ENCODE measurements at regions not wholly inside any gene's neighbourhood (a gene's known extent, or its start where the extent isn't known, plus 50 kb on each side); places are given as distances from the start of the nearest gene placed in this dataset.

DNA sequence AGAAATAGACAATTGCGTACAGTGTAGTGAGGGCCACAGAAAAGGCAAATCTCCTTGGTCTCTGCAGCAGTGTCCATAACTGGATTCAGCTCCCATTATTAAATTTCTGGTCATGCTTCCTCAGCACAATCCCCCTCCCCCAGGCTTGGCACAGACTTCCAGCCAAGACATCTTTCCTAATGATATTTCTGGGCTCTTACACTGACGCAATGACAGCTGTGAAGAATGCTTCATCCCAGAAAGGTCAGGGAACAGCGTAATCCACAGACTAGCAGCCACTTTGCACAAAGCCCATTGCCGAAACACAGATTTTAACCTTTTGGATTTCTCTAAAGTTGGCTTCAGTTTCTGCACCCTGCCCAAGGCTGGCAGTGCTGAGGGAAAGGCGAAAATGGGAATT, 597.6 kb upstream of the CPEB2 start:
- DNase-seq = no peak

More for the DNA sequence above, 597.6 kb upstream of the CPEB2 start:
- no peak overlapping the region for H3K27ac ChIP-seq (ENCODE audit: insufficient read length, low read depth, low read length)
- H3T11ph ChIP-seq (ENCODE audit: low read length) = no peak overlapping the region
- H3K79me1 ChIP-seq (ENCODE audit: insufficient read depth, low read depth, low read length, poor library complexity, severe bottlenecking) = no peaks in the 10 kb centered on the region
- H3K4me3 Mint-ChIP-seq = no peak overlapping the region
- H3K4ac ChIP-seq (ENCODE audit: low read depth, low read length) = no peak overlapping the region
- H2AFZ ChIP-seq (ENCODE audit: low read length) = no peak overlapping the region
- no peak overlapping the region for H2BK5ac ChIP-seq (ENCODE audit: insufficient read length, low read length)
- peaks cover 8% of the 10 kb centered on the region in 2 experiments; a peak in 3 of 5 replicates for H3K9me3 Mint-ChIP-seq
- H2BK15ac ChIP-seq (ENCODE audit: low read depth, low read length) = no peak overlapping the region
- no peak overlapping the region for H2BK12ac ChIP-seq (ENCODE audit: insufficient read length, low read depth, low read length)
- H3K18ac ChIP-seq (ENCODE audit: insufficient read length, low read depth, low read length) = no peak overlapping the region
- H3K4me2 ChIP-seq (ENCODE audit: insufficient read depth, insufficient read length, low read length) = no peak overlapping the region
- H4K5ac ChIP-seq (ENCODE audit: insufficient read length, low read depth, low read length) = no peak overlapping the region
- TF ChIP-seq, protein P1, sequence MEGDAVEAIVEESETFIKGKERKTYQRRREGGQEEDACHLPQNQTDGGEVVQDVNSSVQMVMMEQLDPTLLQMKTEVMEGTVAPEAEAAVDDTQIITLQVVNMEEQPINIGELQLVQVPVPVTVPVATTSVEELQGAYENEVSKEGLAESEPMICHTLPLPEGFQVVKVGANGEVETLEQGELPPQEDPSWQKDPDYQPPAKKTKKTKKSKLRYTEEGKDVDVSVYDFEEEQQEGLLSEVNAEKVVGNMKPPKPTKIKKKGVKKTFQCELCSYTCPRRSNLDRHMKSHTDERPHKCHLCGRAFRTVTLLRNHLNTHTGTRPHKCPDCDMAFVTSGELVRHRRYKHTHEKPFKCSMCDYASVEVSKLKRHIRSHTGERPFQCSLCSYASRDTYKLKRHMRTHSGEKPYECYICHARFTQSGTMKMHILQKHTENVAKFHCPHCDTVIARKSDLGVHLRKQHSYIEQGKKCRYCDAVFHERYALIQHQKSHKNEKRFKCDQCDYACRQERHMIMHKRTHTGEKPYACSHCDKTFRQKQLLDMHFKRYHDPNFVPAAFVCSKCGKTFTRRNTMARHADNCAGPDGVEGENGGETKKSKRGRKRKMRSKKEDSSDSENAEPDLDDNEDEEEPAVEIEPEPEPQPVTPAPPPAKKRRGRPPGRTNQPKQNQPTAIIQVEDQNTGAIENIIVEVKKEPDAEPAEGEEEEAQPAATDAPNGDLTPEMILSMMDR (conservative IDR thresholded peaks at IDR 0.05) = no peak
- H3K27ac Mint-ChIP-seq = no peak overlapping the region
- H3K23ac ChIP-seq (ENCODE audit: insufficient read length, low read depth, low read length) = no peak overlapping the region
- H3K14ac ChIP-seq (ENCODE audit: insufficient read depth, low read length) = no peak overlapping the region
- H3K79me2 ChIP-seq (ENCODE audit: insufficient read depth, low read length) = no peaks in the 10 kb centered on the region
- H3K9ac ChIP-seq (ENCODE audit: extremely low read depth, insufficient read length, low read length) = no peak overlapping the region
- H3K4me1 Mint-ChIP-seq = peaks cover 28 to 44% of the 10 kb centered on the region in 2 experiments
- H3K9me3 ChIP-seq (ENCODE audit: control insufficient read depth, low read depth, low read length) = no peaks in the 10 kb centered on the region
- peaks cover 0 to 8% (median 6%) of the 10 kb centered on the region in 3 experiments; a peak in 5 of 7 replicates for H3K36me3 Mint-ChIP-seq (ENCODE audit: insufficient read depth in 1 of 3, low read depth in 3 of 3)
- no peaks in the 10 kb centered on the region for H4K20me1 ChIP-seq (ENCODE audit: control insufficient read depth, insufficient read depth, insufficient read length)
- no peak overlapping the region for H2BK120ac ChIP-seq (ENCODE audit: low read depth, low read length, poor library complexity, severe bottlenecking)
- no peak overlapping the region for H4K8ac ChIP-seq (replicated peaks; ENCODE audit: insufficient read length, low read depth, low read length)
- no peak overlapping the region for H3K56ac ChIP-seq (ENCODE audit: insufficient read length, low read depth, low read length)
- H2AK5ac ChIP-seq (ENCODE audit: insufficient read length, low read length) = no peak overlapping the region
- no CpG with 5 or more reads among the region's 5 CpGs for WGBS (ENCODE audit: extremely low coverage, insufficient read length, low lambda C conversion rate)
- H3K23me2 ChIP-seq (ENCODE audit: insufficient read length, low read depth, low read length, poor library complexity, severe bottlenecking) = no peaks in the 10 kb centered on the region
- H3K27me3 Mint-ChIP-seq (ENCODE audit: low read depth) = no peaks in the 10 kb centered on the region; the same call in none of the 2 replicates
- no peak overlapping the region for H4K91ac ChIP-seq (ENCODE audit: insufficient read length, low read depth, low read length)
- no peaks in the 10 kb centered on the region for H3K27me3 ChIP-seq (ENCODE audit: insufficient read depth, low read length)
- H3K4me1 ChIP-seq (ENCODE audit: insufficient read depth, low read length) = peaks cover 6% of the 10 kb centered on the region; the same call in 1 of the 2 replicates
- H2BK20ac ChIP-seq (ENCODE audit: low read depth, low read length, poor library complexity, severe bottlenecking) = no peak overlapping the region

Data from H9 (cell line).